ENCODE measurements at regions not wholly inside any gene's neighbourhood (a gene's known extent, or its start where the extent isn't known, plus 50 kb on each side); places are given as distances from the start of the nearest gene placed in this dataset.
"Not testable (repeated sequence)": the region's sequence is repeated elsewhere in the genome, so short reads cannot be mapped to it uniquely, and the experiment has no call there.

GRCh38 chrX:1748408-1748807 is 133.5 kb downstream of the ASMT start:
- CTCF ChIA-PET: no interaction called here
- Mint-ChIP-seq H3K27me3 (no peaks in the 10 kb centered on the region), H3K27ac (no peak overlapping the region)

DNA sequence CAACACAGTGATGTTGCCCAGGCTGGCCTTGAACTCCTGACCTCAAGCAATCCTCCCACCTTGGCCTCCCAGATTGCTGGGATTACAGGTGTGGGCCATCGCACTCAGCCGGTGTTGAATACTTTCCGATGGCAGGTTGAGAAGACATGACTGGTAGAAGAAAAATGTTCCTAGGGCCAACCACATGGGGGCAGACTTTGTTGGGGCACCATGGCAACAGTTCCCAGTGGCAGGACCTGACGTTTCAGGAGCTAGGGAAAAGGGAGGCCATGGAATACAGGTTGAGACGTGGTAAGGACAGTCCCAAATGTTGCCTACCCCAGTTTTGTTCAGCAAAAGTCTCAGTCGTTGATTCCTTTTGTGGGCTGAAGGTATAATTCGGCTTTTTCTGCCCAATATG is 134.6 kb downstream of the ASMT start:
- Mint-ChIP-seq H3K9me3 (peaks cover 41% of the 10 kb centered on the region), H3K27me3 (no peaks in the 10 kb centered on the region), H3K4me1 (peaks cover 3% of the 10 kb centered on the region), H3K36me3 (ENCODE audit: low read depth) (peaks cover 17% of the 10 kb centered on the region), H3K4me3 (no peak overlapping the region), H3K27ac (no peak overlapping the region)
- ChIA-PET CTCF (no interaction called here), POLR2A (no interaction called here)
- no peak for DNase-seq

More at GRCh38 chrX:1748408-1748807, 133.5 kb downstream of the ASMT start:
- POLR2A ChIA-PET: no interaction called here
- Mint-ChIP-seq H3K4me3 (no peak overlapping the region), H3K9me3 (peaks cover 47% of the 10 kb centered on the region), H3K4me1 (peaks cover 3% of the 10 kb centered on the region), H3K36me3 (ENCODE audit: low read depth) (peaks cover 27% of the 10 kb centered on the region)
- DNase-seq: no peak

DNA sequence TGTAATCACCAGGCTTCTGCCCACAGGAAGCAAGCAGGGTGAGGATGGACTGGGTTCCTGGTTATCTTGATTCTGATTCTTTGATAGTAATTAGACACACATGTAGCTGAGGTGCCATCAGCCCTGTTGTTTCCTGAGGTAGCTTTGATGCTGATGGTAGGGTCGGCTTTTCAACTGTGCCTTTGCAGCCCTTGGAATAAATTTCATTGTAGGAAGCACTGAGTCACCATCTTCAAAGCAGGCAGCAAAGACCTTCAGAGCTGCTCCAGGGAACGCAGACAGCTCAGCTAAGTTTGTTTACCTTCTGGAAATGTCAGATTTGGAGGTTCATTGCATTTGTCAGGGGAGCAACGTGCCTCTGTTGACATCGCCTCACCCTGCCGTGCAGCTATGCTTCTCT is 135.4 kb downstream of the ASMT start:
- Mint-ChIP-seq H3K27me3 (no peaks in the 10 kb centered on the region), H3K36me3 (ENCODE audit: low read depth) (peaks cover 9% of the 10 kb centered on the region)

GRCh38 chrX:1751781-1752180 is 136.9 kb downstream of the ASMT start:
- no peak for DNase-seq
- ChIA-PET CTCF (no interaction called here), POLR2A (no interaction called here)
- Mint-ChIP-seq H3K9me3 (peaks cover 41% of the 10 kb centered on the region), H3K27me3 (no peaks in the 10 kb centered on the region), H3K4me1 (peaks cover 3% of the 10 kb centered on the region), H3K27ac (no peak overlapping the region), H3K4me3 (no peak overlapping the region), H3K36me3 (ENCODE audit: low read depth) (peaks cover 8% of the 10 kb centered on the region)

More for the DNA sequence above, 135.4 kb downstream of the ASMT start:
- Mint-ChIP-seq H3K9me3 (peaks cover 39% of the 10 kb centered on the region), H3K4me1 (peaks cover 3% of the 10 kb centered on the region), H3K27ac (no peak overlapping the region), H3K4me3 (no peak overlapping the region)
- DNase-seq: no peak
- ChIA-PET POLR2A (no interaction called here), CTCF (no interaction called here)

- H3K27me3 Mint-ChIP-seq, H3K4me3 Mint-ChIP-seq, H3K4me1 Mint-ChIP-seq, POLR2A ChIA-PET, DNase-seq, CTCF ChIA-PET, H3K27ac Mint-ChIP-seq: not testable (repeated sequence)
- Mint-ChIP-seq H3K9me3 (peaks cover 43% of the 10 kb centered on the region), H3K36me3 (ENCODE audit: low read depth) (peaks cover 11% of the 10 kb centered on the region)
Observed at GRCh38 chrX:1752799-1753198, 137.9 kb downstream of the ASMT start.

DNA sequence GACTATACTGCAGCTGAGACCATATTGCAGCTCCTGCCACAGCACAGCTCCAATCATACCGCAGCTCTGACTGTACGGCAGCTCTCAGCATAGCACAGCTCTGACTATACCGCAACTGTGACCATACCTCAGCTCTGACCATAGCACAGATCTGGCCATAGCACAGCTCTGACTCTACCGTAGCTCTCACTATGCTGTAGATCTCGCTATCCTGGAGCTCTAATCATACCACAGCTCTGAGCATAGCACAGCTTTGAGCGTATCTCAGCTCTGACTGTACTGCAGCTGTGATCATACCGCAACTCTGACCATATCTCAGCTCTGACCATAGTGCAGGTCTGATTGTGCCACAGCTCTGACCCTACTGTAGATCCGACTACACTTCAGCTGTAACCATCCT is 139.2 kb downstream of the ASMT start:
- CTCF ChIA-PET: no interaction called here
- DNase-seq: no peak
- Mint-ChIP-seq H3K4me3 (no peak overlapping the region), H3K27ac (no peak overlapping the region), H3K36me3 (ENCODE audit: low read depth) (peaks cover 14% of the 10 kb centered on the region), H3K9me3 (peaks cover 45% of the 10 kb centered on the region), H3K27me3 (no peaks in the 10 kb centered on the region), H3K4me1 (peaks cover 3% of the 10 kb centered on the region)
- POLR2A ChIA-PET: no interaction called here

- peaks cover 31% of the 10 kb centered on the region for H3K9me3 Mint-ChIP-seq
- no peaks in the 10 kb centered on the region for H3K27me3 Mint-ChIP-seq
- CTCF ChIA-PET: no interaction called here
- POLR2A ChIA-PET: no interaction called here
- H3K36me3 Mint-ChIP-seq (ENCODE audit: low read depth): peaks cover 13% of the 10 kb centered on the region
- no peak for DNase-seq
- peak overlapping the region; percentile 60 for H3K27ac Mint-ChIP-seq
- peaks cover 13% of the 10 kb centered on the region for H3K4me1 Mint-ChIP-seq
- H3K4me3 Mint-ChIP-seq: no peak overlapping the region
Observed at GRCh38 chrX:1763294-1763693, 148.4 kb downstream of the ASMT start.

DNA sequence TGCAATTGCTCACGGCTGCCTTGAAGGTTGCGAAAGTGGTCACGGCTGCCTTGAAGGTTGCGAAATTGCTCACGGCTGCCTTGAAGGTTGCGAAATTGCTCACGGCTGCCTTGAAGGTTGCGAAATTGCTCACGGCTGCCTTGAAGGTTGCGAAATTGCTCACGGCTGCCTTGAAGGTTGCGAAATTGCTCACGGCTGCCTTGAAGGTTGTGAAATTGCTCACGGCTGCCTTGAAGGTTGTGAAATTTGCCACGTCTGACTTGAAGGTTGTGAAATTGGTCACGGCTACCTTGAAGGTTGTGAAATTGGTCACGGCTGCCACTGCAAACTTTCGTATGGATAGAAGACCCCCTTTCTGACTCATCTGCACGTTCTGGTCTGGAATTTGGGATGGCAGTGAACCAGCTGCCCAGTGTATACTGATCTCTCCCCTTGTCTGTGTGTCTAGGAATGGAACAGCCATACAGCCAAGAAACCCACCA is 150.1 kb downstream of the ASMT start:
- peaks cover 13% of the 10 kb centered on the region for H3K4me1 Mint-ChIP-seq
- POLR2A ChIA-PET, CTCF ChIA-PET, H3K27ac Mint-ChIP-seq, H3K27me3 Mint-ChIP-seq, H3K4me3 Mint-ChIP-seq: not testable (repeated sequence)
- DNase-seq: peak; percentile 23
- H3K36me3 Mint-ChIP-seq (ENCODE audit: low read depth): peaks cover 13% of the 10 kb centered on the region
- peaks cover 32% of the 10 kb centered on the region for H3K9me3 Mint-ChIP-seq

- H3K4me1 Mint-ChIP-seq: peaks cover 13% of the 10 kb centered on the region
- H3K27me3 Mint-ChIP-seq: no peaks in the 10 kb centered on the region
- CTCF ChIA-PET: no interaction called here
- DNase-seq: no peak
- peaks cover 33% of the 10 kb centered on the region for H3K9me3 Mint-ChIP-seq
- H3K27ac Mint-ChIP-seq: no peak overlapping the region
- POLR2A ChIA-PET: no interaction called here
- H3K4me3 Mint-ChIP-seq: no peak overlapping the region
- peaks cover 13% of the 10 kb centered on the region for H3K36me3 Mint-ChIP-seq (ENCODE audit: low read depth)
Observed at GRCh38 chrX:1767026-1767425, 152.2 kb downstream of the ASMT start.

DNA sequence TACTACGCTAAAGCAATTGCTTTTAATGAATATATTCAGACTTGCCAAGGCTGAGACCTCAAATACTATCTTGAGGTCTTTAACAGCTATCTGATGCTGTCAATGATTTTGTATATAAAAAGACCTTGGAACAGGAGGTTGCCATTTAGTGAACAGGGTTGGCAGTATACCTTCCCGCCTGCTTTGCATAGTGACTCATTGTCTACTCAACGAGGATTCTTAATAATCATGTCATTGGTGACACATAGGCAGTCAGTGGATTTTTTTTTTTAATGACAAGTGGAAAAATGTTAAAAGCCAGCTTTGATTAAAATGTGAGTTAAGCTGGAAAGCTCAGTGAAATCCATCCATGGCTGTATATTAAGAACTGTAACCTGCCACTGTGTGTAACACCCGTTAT is 164.0 kb downstream of the ASMT start:
- no peak overlapping the region for H3K4me3 Mint-ChIP-seq
- ChIA-PET CTCF (no interaction called here), POLR2A (no interaction called here)
- H3K9me3 Mint-ChIP-seq: peaks cover 13% of the 10 kb centered on the region
- H3K36me3 Mint-ChIP-seq (ENCODE audit: low read depth): no peaks in the 10 kb centered on the region
- H3K27ac Mint-ChIP-seq: no peak overlapping the region
- no peaks in the 10 kb centered on the region for H3K27me3 Mint-ChIP-seq
- DNase-seq: no peak
- no peaks in the 10 kb centered on the region for H3K4me1 Mint-ChIP-seq

GRCh38 chrX:1779626-1780025 is 164.8 kb downstream of the ASMT start:
- POLR2A ChIA-PET: no interaction called here
- DNase-seq: no peak
- CTCF ChIA-PET: no interaction called here
- H3K4me3 Mint-ChIP-seq: no peak overlapping the region
- no peaks in the 10 kb centered on the region for H3K36me3 Mint-ChIP-seq (ENCODE audit: low read depth)
- peaks cover 12% of the 10 kb centered on the region for H3K9me3 Mint-ChIP-seq
- no peaks in the 10 kb centered on the region for H3K27me3 Mint-ChIP-seq
- no peak overlapping the region for H3K27ac Mint-ChIP-seq
- no peaks in the 10 kb centered on the region for H3K4me1 Mint-ChIP-seq

DNA sequence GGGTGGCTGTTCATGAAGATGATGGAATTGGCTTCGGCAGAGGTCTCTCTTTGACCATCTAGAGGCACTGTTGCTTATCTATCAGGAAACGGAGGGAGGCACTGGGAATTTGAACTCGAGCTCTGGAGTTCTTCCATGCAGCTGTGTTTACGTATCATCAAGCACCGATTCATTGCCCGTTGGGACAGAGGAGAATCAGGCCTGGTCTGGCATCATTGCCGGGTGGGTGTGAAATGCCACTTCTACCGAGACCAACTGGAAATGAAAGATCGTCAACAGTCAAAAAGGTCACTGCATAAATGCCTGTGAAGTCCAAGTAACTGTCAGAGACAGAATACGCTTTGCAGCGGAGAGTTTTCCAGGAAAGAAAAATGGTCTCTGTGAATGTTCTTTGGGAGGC is 166.9 kb downstream of the ASMT start:
- no peak for DNase-seq
- no peak overlapping the region for H3K27ac Mint-ChIP-seq
- ChIA-PET POLR2A (no interaction called here), CTCF (no interaction called here)
- H3K4me1 Mint-ChIP-seq: no peaks in the 10 kb centered on the region
- no peaks in the 10 kb centered on the region for H3K27me3 Mint-ChIP-seq
- no peaks in the 10 kb centered on the region for H3K36me3 Mint-ChIP-seq (ENCODE audit: low read depth)
- no peak overlapping the region for H3K4me3 Mint-ChIP-seq
- peaks cover 22% of the 10 kb centered on the region for H3K9me3 Mint-ChIP-seq

DNA sequence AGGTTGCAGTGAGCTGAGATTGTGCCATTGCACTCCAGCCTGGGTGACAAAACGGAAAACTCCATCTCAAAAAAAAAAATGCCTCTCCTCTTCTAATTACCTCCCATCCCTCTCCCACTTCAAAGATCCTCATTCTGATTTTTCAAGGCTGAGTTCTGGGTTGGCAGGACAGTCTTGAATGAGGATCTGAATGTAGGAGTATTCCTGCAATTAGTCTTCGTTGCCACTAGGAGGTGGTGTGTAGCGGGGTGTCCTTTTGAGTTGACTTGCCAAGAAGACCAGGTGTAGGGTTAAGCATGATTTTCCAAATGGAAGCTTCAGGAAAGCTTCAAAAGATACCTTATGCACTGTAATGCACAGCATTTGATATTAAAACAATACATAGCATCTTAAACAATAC is 169.9 kb downstream of the ASMT start:
- no peak overlapping the region for H3K27ac Mint-ChIP-seq
- H3K9me3 Mint-ChIP-seq: peaks cover 24% of the 10 kb centered on the region
- no peaks in the 10 kb centered on the region for H3K4me1 Mint-ChIP-seq
- DNase-seq: no peak
- no peak overlapping the region for H3K4me3 Mint-ChIP-seq
- no peaks in the 10 kb centered on the region for H3K27me3 Mint-ChIP-seq
- ChIA-PET CTCF (no interaction called here), POLR2A (no interaction called here)
- H3K36me3 Mint-ChIP-seq (ENCODE audit: low read depth): no peaks in the 10 kb centered on the region

DNA sequence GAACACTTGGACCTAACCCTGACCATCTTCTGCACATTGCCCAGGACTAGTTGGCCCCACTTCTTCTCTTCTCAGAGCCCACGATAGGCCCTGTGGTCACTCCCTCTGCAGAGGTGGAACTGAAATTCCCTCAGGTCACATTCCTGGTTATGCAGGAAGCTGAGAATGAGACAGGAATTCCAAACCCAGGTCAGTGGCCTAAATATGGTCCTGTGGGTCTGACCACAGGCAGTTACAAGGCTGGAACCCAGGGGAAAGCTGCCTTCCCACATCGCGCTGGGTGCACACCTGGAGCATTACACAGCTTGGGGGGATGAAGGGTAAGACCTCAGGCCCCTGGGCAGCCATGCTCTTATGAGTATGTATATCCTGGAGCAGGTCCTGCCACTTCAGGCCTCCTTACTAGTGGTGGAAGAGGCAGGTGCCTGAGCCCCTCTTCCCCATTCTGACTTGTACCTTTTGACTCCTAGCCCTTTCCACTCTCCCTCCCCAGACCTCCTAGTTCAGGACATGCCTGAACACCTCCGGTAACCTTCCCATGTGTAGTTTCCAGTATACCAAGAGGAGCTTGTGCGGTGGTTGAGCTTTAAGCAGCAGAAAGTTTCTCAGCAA is 173.5 kb downstream of the ASMT start:
- H3K27ac Mint-ChIP-seq: no peak overlapping the region
- peaks cover 19% of the 10 kb centered on the region for H3K9me3 Mint-ChIP-seq
- H3K27me3 Mint-ChIP-seq: no peaks in the 10 kb centered on the region
- no peak for DNase-seq
- CTCF ChIA-PET: no interaction called here
- H3K36me3 Mint-ChIP-seq (ENCODE audit: low read depth): no peaks in the 10 kb centered on the region
- no peaks in the 10 kb centered on the region for H3K4me1 Mint-ChIP-seq
- no peak overlapping the region for H3K4me3 Mint-ChIP-seq
- POLR2A ChIA-PET: no interaction called here

DNA sequence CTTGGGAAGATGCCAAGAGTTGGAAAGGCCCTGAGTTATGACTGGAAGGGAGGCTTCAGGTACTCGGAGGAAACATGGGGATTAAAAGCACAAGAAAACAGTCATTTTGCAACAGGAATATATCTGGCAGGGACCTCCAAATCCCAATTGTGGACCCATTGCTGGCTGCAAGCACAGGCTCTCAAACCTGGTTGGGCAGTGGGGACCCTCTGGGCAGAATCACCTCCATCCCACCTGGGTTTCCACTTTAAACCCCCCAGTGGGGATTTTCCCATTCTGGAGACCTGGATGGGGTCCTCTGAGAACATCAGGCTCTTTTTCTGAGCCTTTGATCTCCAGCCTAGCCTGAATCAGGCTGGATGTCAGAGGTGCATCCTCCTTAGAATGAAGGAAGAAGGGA is 177.8 kb downstream of the ASMT start:
- Mint-ChIP-seq H3K27me3 (no peaks in the 10 kb centered on the region), H3K27ac (no peak overlapping the region), H3K4me1 (no peaks in the 10 kb centered on the region), H3K36me3 (ENCODE audit: low read depth) (no peaks in the 10 kb centered on the region), H3K4me3 (no peak overlapping the region), H3K9me3 (peaks cover 8% of the 10 kb centered on the region)
- ChIA-PET CTCF (no interaction called here), POLR2A (no interaction called here)
- no peak for DNase-seq

All from activated CD4-positive, alpha-beta memory T cell treated with anti-CD3 and anti-CD28 coated beads, Interleukin-2, amount 10 ng/mL, durations not matched to agents 7 days and 5 days (primary cell).